NCI-H146 (cell line): ENCODE measurements at regions not wholly inside any gene's neighbourhood (a gene's known extent, or its start where the extent isn't known, plus 50 kb on each side); places are given as distances from the start of the nearest gene placed in this dataset.

Experiments used
- DNase-seq: peaks from one replicate; lab custom pipeline; 2025; lab: John Stamatoyannopoulos, UW

DNA sequence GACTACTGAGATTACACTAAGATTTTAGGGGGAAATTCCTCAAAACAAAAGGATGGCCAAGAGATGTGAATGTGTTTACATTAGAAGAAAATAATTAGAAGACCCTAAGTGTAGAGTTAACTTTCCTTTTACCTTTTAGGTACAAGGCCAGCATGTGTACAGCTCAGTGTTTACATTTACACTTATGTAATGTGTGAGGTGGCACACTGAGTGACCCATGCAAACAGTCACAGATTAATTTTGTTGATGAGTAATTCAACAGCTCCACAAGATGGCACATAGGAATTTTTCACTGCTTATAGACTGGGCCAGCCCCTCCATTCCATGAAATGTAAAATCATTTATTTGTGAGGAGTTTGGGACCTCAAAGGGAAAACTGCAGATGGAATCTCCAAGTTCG lies 90.1 kb upstream of the SLC12A2 start:
- DNase-seq = no peak

DNA sequence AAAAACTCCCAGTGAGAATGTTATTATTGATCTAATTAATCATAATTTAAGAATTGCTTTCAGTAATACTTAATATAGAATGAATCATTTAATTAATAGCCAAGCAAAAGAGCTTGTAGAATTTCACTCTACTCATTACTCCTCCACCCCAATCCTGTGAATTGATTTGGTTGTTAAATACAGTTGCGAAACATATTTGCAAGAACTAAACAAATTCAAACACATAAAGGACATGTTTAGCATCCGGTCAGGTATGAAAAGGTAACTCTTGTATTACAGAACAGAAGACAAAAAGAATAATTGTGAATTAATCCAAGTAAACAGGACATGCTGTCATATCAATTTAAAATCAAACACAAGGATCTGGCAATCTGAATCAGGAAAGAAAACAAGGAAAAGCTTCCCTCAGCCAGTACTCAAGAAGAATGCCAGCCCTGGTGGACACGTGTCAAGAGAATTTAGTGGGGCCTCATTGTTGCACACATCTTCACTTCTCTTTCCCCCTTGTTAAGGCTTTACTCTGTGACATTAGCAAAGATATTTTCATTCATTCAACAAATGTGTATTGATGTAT lies 89.4 kb upstream of the SLC12A2 start:
- DNase-seq = no peak

DNA sequence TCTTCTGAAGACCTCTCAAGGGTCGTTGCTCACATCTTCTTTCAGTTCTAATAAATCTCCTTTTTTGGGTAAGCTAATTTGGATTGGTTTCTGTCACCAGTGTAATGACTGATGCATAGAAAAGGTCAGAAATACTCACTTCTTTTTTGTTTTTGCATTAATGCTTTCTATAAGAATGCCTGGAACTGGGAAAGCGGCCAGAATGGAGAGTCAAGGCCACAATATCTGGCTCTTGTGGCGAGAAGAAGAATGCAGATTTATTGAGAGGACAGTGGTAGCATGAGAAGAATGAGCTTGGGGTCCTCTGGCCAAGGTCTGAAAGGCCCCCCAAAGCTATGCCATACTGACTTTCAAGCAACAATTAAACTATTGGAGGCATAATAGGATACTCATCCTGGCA lies 88.0 kb upstream of the SLC12A2 start:
- DNase-seq = no peak

DNA sequence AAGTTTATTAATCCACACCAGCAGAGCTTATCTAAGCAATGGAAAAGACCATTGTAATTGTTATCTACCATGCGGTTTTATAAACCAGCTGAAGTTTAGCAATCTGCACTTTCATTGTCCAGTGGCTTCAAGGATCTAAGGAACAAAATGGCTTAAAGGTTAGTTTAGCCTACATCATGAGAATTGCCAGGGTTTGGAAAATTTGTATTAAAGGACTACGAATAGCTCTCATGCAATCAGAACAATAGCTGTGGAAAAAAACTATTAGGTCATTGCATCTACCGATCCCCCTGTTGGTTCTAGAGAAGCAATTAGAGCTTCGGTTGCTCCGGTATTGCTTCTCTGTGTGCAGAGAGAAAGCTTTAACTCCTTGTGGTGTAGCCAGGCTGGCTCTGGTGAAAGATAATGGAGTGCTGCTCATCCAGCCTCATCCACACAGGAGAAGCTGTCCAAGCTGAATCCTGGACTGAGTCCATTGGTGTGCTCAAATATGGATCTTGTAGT lies 86.3 kb upstream of the SLC12A2 start:
- peak; percentile 36 for DNase-seq

DNA sequence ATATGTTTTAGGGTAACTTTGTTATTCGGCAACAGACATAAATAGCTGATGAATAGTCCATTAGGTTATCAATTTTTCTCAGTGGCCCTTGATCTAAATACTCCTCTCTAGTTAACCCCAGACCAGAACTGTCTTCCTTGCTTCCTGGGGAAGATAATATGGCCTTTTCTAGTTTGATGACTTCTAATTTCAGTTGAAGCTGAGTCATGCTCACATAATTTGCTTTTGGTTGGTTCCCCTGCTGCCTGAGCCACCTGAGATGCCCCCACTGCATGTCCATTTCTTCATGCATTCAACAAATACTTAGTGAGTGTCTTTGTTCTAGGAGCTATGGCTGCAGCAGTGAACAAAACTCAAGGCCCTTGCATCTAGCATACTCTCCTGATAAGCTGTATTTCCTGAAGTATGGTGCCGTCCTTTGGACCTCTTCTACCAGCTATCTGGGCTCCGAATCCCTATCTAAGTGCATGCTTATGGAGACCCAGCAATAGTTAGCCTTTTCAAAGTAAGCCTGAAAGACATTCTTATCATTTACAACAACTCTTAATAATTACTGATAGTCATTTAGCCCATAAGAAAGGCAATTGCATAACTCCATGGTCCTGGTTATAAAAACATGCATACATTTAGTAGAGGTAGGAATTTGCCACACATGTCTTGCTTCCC lies 84.5 kb upstream of the SLC12A2 start:
- DNase-seq = no peak

DNA sequence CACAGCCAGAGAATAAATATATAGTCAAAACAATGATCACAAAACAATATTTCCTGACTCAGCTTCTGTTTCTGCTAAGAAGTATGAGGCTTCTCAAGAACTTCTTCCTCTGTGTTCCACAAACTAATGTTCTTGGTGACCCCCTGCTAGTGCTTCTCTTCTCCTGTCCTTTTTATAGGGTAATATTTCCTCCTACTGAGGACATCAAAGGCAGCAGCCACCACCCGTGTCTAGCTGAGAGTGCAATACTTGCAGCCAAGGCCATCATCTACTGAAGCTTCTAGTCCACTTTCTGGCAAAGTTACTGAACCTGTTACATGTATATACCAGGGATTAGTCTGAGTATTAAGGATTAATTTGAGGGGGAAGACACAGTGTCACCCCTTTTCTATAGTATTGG lies 83.7 kb upstream of the SLC12A2 start:
- no peak for DNase-seq

DNA sequence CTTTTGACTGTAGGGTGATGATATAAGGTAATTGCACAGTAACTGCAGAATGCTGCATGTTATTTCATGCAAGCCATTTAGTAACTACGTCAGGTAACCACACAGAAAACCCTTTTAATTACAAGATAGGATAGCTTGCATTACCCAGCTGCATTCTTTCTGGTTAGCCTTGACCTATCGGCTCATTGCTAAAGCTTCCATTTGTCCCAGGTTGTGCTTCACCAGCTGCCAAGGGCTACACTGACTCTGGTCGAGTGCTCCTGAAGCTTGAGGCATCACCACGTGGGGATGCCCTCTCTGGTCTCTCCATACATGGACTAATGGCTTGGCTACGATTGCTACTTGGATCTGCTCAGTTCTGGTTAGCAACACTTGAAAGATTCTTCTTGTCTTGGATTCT lies 81.1 kb upstream of the SLC12A2 start:
- DNase-seq = no peak

DNA sequence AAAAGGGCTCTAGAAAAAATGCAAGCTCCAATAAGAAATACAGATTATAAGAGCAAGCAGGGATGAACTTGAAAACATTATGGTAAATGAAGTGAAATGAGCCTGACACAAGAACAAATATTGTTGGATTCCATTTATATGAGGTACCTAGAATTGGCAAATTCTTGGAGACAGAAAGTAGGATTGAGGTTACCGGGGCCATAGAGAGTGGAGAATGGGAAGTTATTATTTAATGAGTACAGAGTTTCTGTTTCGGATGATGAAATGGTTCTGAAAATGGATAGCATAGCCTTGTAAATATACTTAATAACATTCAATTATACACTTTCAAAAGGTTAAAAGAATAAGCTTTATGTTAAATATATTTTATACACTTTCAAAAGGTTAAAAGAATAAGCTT lies 75.6 kb upstream of the SLC12A2 start:
- no peak for DNase-seq

DNA sequence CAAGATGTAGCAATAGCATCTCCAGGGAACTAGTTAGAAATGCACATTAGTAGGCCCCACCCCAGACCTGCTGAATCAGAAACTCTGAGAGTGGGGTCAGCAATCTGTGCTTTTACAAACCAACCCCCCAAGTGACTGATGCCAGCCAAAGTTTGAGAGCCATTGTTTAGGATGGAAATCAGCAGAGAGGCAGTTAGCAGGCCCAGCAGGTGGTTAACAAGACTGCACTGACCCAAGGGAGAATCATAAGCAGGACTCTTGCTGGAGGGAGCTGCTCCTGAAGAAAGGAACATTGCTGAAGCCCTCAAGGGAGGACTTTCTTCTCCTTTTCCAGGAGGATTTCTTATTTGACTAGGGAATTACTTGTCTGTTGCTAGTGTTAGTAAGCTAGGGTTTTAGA lies 74.2 kb upstream of the SLC12A2 start:
- peak; percentile 40 for DNase-seq

DNA sequence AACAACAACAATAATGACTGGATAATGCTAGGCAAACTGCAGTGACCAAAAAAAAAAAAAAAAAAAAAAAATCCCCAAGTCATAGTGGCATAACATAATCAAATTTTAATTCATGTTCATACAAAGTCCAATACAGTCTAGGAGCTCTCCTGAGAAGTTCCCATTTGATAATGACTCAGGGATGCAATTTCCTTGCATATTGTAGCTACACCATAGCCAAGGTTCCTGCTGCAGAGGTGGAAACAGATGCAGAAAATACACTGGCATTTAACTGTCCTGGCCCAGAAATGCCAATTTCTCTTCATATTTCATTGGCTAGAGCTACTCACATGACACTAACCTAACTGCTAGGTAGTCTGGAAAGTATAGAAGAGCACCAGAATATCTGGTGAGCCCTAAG lies 72.2 kb upstream of the SLC12A2 start:
- no peak for DNase-seq

DNA sequence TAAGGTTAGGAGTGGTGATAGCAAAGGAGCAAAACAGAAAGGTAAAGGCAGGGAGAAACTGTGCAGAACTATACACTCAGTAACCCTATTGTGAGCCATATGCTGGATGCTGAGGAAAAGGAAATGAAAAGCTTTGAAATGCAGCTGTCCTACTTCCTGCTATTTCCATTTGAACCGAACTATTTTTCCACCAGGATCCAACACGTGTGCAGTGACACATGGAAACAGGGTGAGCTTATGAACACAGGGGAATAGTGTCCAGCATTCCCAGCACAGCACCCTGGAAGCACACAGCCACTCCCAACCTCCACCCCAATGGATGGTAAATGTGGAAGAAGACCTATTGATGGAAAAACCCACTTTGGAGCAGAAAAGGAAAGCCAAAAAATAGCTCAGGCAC lies 69.0 kb upstream of the SLC12A2 start:
- DNase-seq = no peak

DNA sequence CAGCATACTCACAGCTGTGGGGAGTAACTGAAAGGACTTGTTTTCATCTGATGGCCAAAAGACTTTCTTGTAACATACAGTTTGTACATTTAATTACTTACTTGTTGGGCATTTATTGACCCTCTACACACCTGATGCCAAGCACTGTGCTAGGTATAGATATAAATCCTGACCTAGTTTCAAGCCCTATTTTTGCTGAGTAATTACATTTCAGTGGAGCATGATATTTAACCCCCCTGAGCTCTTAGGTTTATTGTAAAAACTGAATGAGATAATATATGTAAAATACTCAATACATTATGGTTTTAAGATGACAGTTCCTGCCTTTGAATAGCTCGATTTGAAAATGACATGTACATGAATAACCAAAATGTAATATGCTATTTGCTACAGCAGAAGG lies 68.1 kb upstream of the SLC12A2 start:
- DNase-seq = no peak

DNA sequence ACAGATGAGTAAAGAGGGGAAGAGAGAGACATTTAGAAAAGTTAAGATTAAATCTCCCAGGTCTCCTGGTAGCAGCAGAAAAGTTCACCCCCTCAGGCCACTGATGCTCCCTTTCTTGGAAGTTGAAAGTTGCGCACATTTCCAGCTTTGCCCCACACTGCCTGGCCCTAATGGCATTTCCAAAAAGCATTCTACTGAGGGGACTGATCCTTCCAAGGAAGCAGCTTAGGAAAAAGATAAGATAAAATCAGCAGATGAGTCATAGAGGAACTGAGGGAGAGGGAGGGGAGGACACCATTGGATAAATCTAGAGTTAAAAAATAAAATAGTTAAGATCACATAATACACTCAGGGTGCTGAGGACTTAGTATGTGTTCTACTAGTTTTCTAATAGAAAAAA lies 67.6 kb upstream of the SLC12A2 start:
- DNase-seq = no peak

DNA sequence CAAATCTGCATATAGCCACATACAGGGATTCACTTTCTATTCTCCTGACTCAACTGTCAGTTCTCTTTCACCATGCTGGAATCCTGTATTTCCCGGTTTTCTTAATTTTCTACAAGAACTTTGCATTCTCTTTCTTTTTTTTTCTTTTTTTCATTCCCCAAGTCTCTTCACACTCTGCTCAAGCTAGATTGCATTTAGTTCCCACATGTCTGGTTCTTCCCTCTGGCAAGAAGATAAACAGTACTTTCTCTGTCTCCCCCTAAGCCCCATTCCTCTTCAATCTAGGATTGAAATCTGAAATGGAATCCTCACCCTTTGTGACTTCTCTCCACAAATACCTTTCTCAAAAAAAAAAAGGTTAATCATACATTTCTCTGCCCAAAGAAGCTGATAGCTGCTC lies 64.2 kb upstream of the SLC12A2 start:
- DNase-seq = no peak

DNA sequence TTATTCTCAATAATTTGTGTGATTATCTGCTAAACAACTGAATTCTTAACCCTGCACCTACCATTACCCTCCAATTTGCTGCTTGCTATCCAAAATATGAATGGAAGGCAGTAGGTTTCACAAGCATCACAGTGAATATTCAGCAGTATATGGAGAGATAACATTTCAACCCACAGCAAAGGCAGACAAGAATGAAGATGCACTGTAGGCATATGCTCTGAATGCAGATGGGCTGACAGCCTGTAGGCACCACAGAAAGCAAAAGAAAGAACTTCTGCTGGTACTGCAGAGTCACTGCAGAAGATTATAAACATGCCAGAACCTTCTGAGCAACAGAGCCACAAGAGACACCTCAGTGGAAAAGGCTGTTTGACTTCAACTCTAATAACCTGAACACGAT lies 63.6 kb upstream of the SLC12A2 start:
- no peak for DNase-seq

DNA sequence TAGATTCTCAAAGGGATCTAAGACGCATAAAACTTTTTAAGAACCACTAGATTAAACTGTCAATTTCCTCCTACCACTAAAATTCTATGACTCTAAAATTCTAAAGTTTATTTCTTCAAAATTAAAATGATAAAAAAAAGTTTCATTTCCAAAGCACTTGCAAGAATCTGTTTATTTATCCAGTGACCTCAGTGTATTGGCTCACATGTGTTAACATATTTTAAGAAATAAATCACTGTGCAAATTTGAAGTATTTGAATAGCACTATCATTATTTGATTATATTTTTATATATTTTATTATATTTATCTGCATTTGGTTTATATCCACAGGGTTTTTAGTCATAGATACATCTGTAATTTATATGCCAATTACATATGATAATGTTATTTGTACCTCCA lies 62.2 kb upstream of the SLC12A2 start:
- no peak for DNase-seq
